H9 (cell line): ENCODE measurements at regions not wholly inside any gene's neighbourhood (a gene's known extent, or its start where the extent isn't known, plus 50 kb on each side); places are given as distances from the start of the nearest gene placed in this dataset.

Experiments
- DNase-seq: peaks from one replicate; pipeline ENCODE4 v3.0.0-alpha.2; 2017
- H2AFZ ChIP-seq: one replicate; pipeline ENCODE4 v1.6.1; 2013; ENCODE audit warnings: mild to moderate bottlenecking, low read length, control low read depth, moderate library complexity
- H2AK5ac ChIP-seq: 2 replicates; pipeline ENCODE4 v1.6.1; 2013; ENCODE audit warnings: low read length, control low read depth, mixed read lengths; ENCODE audit not compliant: insufficient read length
- H2BK120ac ChIP-seq: one replicate; pipeline ENCODE4 v1.6.1; 2013; ENCODE audit warnings: low read depth, mild to moderate bottlenecking, low read length, control low read depth, inconsistent platforms; ENCODE audit not compliant: poor library complexity, severe bottlenecking
- H2BK12ac ChIP-seq: 2 replicates; pipeline ENCODE4 v1.6.1; 2013; ENCODE audit warnings: low read length, control low read depth, mixed read lengths, low read depth; ENCODE audit not compliant: insufficient read length
- H2BK15ac ChIP-seq: 2 replicates; pipeline ENCODE4 v1.6.1; 2013; ENCODE audit warnings: low read depth, low read length, control low read depth
- H2BK20ac ChIP-seq: one replicate; pipeline ENCODE4 v1.6.1; 2013; ENCODE audit warnings: low read depth, mild to moderate bottlenecking, low read length, control low read depth, inconsistent platforms; ENCODE audit not compliant: poor library complexity, severe bottlenecking
- H2BK5ac ChIP-seq: 2 replicates; pipeline ENCODE4 v1.6.1; 2013; ENCODE audit warnings: low read length, control low read depth, mixed read lengths; ENCODE audit not compliant: insufficient read length
- H3K14ac ChIP-seq: 2 replicates; pipeline ENCODE4 v1.6.1; 2013; ENCODE audit warnings: low read length, control low read depth; ENCODE audit not compliant: insufficient read depth
- H3K18ac ChIP-seq: 2 replicates; pipeline ENCODE4 v1.6.1; 2013; ENCODE audit warnings: low read depth, mild to moderate bottlenecking, mixed read lengths, low read length, control low read depth; ENCODE audit not compliant: insufficient read length
- H3K23ac ChIP-seq: 2 replicates; pipeline ENCODE4 v1.6.1; 2013; ENCODE audit warnings: low read length, control low read depth, mixed read lengths, low read depth; ENCODE audit not compliant: insufficient read length
- H3K23me2 ChIP-seq: 2 replicates; pipeline ENCODE4 v1.6.1; 2013; ENCODE audit warnings: low read depth, mild to moderate bottlenecking, mixed read lengths, low read length, control low read depth; ENCODE audit not compliant: insufficient read length, poor library complexity, severe bottlenecking
- H3K27ac ChIP-seq: 2 replicates; pipeline ENCODE4 v1.5.1; 2013; ENCODE audit warnings: low read length, control low read depth, mixed read lengths, low read depth; ENCODE audit not compliant: insufficient read length
- H3K27me3 ChIP-seq: 2 replicates; pipeline ENCODE4 v1.6.1; 2013; ENCODE audit warnings: low read length, control low read depth, inconsistent platforms; ENCODE audit not compliant: insufficient read depth
- H3K4ac ChIP-seq: 2 replicates; pipeline ENCODE4 v1.6.1; 2013; ENCODE audit warnings: low read depth, mild to moderate bottlenecking, control low read depth, inconsistent platforms, low read length, moderate library complexity
- H3K4me1 ChIP-seq: 2 replicates; pipeline ENCODE4 v1.6.1; 2013; ENCODE audit warnings: low read length, control low read depth, inconsistent platforms; ENCODE audit not compliant: insufficient read depth
- H3K4me2 ChIP-seq: 2 replicates; pipeline ENCODE4 v1.6.1; 2013; ENCODE audit warnings: low read length, control low read depth, mixed read lengths; ENCODE audit not compliant: insufficient read length, insufficient read depth
- H3K56ac ChIP-seq: 2 replicates; pipeline ENCODE4 v1.6.1; 2013; ENCODE audit warnings: low read depth, mild to moderate bottlenecking, mixed read lengths, low read length, control low read depth; ENCODE audit not compliant: insufficient read length
- H3K79me1 ChIP-seq: 2 replicates; pipeline ENCODE4 v1.6.1; 2013; ENCODE audit warnings: low read depth, mild to moderate bottlenecking, moderate library complexity, low read length, control low read depth, inconsistent platforms; ENCODE audit not compliant: insufficient read depth, poor library complexity, severe bottlenecking
- H3K79me2 ChIP-seq: 2 replicates; pipeline ENCODE4 v1.6.1; 2013; ENCODE audit warnings: low read length, control low read depth, inconsistent platforms; ENCODE audit not compliant: insufficient read depth
- H3K9ac ChIP-seq: 2 replicates; pipeline ENCODE4 v1.6.1; 2013; ENCODE audit warnings: low read length, control low read depth, mixed read lengths; ENCODE audit not compliant: insufficient read length; ENCODE audit errors: extremely low read depth
- H3K9me3 ChIP-seq: one replicate; pipeline ENCODE4 v1.6.1; 2013; ENCODE audit warnings: low read depth, low read length, inconsistent platforms; ENCODE audit not compliant: control insufficient read depth
- H3T11ph ChIP-seq: one replicate; pipeline ENCODE4 v1.6.1; 2013; ENCODE audit warnings: mild to moderate bottlenecking, low read length, control low read depth, inconsistent platforms
- H4K20me1 ChIP-seq: one replicate; pipeline ENCODE4 v1.6.1; 2013; ENCODE audit not compliant: control insufficient read depth, insufficient read length, insufficient read depth
- H4K5ac ChIP-seq: 2 replicates; pipeline ENCODE4 v1.6.1; 2013; ENCODE audit warnings: low read depth, mild to moderate bottlenecking, mixed read lengths, low read length, control low read depth; ENCODE audit not compliant: insufficient read length
- H4K8ac ChIP-seq: replicated peaks from 2 replicates; pipeline ENCODE4 v1.6.1; 2013; ENCODE audit warnings: low read length, control low read depth, mixed read lengths, low read depth; ENCODE audit not compliant: insufficient read length
- H4K91ac ChIP-seq: 2 replicates; pipeline ENCODE4 v1.6.1; 2013; ENCODE audit warnings: low read depth, mild to moderate bottlenecking, moderate library complexity, mixed read lengths, low read length, control low read depth; ENCODE audit not compliant: insufficient read length
- H3K27ac Mint-ChIP-seq, 3 experiments: 2 replicates in 2 of 3; 3 replicates in 1 of 3; pipeline ENCODE4 v1.8.0; 2020 to 2021; ENCODE audit warnings: mixed read lengths in 3 of 3, mild to moderate bottlenecking in 1 of 3, moderate library complexity in 1 of 3
- H3K27me3 Mint-ChIP-seq: 2 replicates; pipeline ENCODE4 v1.8.0; 2021; ENCODE audit warnings: low read depth, mild to moderate bottlenecking, moderate library complexity, mixed read lengths
- H3K36me3 Mint-ChIP-seq, 3 experiments: 2 replicates in 2 of 3; 3 replicates in 1 of 3; pipeline ENCODE4 v1.8.0; 2020 to 2021; ENCODE audit warnings: low read depth in 3 of 3, mixed read lengths in 3 of 3; ENCODE audit not compliant: insufficient read depth in 1 of 3
- H3K4me1 Mint-ChIP-seq, 2 experiments: 2 replicates each; pipeline ENCODE4 v1.8.0; 2020; ENCODE audit warnings: mixed read lengths in 2 of 2
- H3K4me3 Mint-ChIP-seq, 2 experiments: 2 replicates in 1 of 2; 3 replicates in 1 of 2; pipeline ENCODE4 v1.8.0; 2020 to 2021; ENCODE audit warnings: mild to moderate bottlenecking in 2 of 2, mixed read lengths in 2 of 2, moderate library complexity in 1 of 2
- H3K9me3 Mint-ChIP-seq, 2 experiments: 2 replicates in 1 of 2; 3 replicates in 1 of 2; pipeline ENCODE4 v1.8.0; 2020; ENCODE audit warnings: mild to moderate bottlenecking in 2 of 2, mixed read lengths in 2 of 2, moderate library complexity in 1 of 2
- CTCF ChIP-seq: fragments of 200-600 bp; sonication (generic); conservative IDR thresholded peaks from 3 replicates; pipeline ENCODE4 v1.8.0; 2021; ENCODE audit warnings: antibody characterized with exemption, mild to moderate bottlenecking
- WGBS: extraction: QIAGEN DNeasy Blood & Tissue Kit; methylation state at CpG from one replicate; pipeline ENCODE4 v1.1.7; 2013; ENCODE audit warnings: missing lambda C conversion rate, low lambda C conversion rate, mixed read lengths; ENCODE audit not compliant: insufficient read length; ENCODE audit errors: extremely low coverage; 5-methylcytosine and 5-hydroxymethylcytosine counted together

GRCh38 chr17:71313866-71314265, 807.0 kb upstream of the SOX9 start:
- Mint-ChIP-seq H3K27me3 (peaks cover 3% of the 10 kb centered on the region; the same call in 1 of the 2 replicates), H3K27ac (no peak overlapping the region), H3K4me1 (no peaks in the 10 kb centered on the region), H3K4me3 (no peak overlapping the region), H3K9me3 (peaks cover 0 to 4% of the 10 kb centered on the region in 2 experiments; a peak in 3 of 5 replicates), H3K36me3 (no peaks in the 10 kb centered on the region; a peak in 1 of 7 replicates)
- no peak overlapping the region for H3K23ac ChIP-seq
- H2BK5ac ChIP-seq: no peak overlapping the region
- no CpG with 5 or more reads among the region's 3 CpGs for WGBS
- H2AFZ ChIP-seq: no peak overlapping the region
- H2BK20ac ChIP-seq: no peak overlapping the region
- no peak overlapping the region for H2BK15ac ChIP-seq
- H3K9ac ChIP-seq: no peak overlapping the region
- H3K9me3 ChIP-seq: no peaks in the 10 kb centered on the region
- H3T11ph ChIP-seq: no peak overlapping the region
- H3K79me2 ChIP-seq: no peaks in the 10 kb centered on the region
- no peak overlapping the region for H3K27ac ChIP-seq
- H2BK120ac ChIP-seq: no peak overlapping the region
- no peak overlapping the region for H3K18ac ChIP-seq
- H2BK12ac ChIP-seq: no peak overlapping the region
- DNase-seq: no peak
- no peaks in the 10 kb centered on the region for H3K79me1 ChIP-seq
- no peak for TF ChIP-seq CTCF
- H4K8ac ChIP-seq: no peak overlapping the region
- no peaks in the 10 kb centered on the region for H3K27me3 ChIP-seq
- H4K5ac ChIP-seq: no peak overlapping the region
- no peak overlapping the region for H3K4ac ChIP-seq
- no peak overlapping the region for H3K14ac ChIP-seq
- H3K4me2 ChIP-seq: no peak overlapping the region
- no peak overlapping the region for H4K91ac ChIP-seq
- H3K56ac ChIP-seq: no peak overlapping the region
- no peak overlapping the region for H2AK5ac ChIP-seq
- no peaks in the 10 kb centered on the region for H3K23me2 ChIP-seq
- no peaks in the 10 kb centered on the region for H4K20me1 ChIP-seq
- no peaks in the 10 kb centered on the region for H3K4me1 ChIP-seq
